ENCODE measurements at regions not wholly inside any gene's neighbourhood (a gene's known extent, or its start where the extent isn't known, plus 50 kb on each side); places are given as distances from the start of the nearest gene placed in this dataset.

- H3K27me3 ChIP-seq (ENCODE audit: insufficient read depth, low read length), result no peaks in the 10 kb centered on the region
- H3K9me3 ChIP-seq (ENCODE audit: low read depth, low read length), result no peaks in the 10 kb centered on the region
- H4K20me1 ChIP-seq (ENCODE audit: insufficient read depth, low read length), result no peaks in the 10 kb centered on the region
- H2AFZ ChIP-seq (ENCODE audit: low read length), result no peak overlapping the region
- H3K4me1 ChIP-seq (ENCODE audit: insufficient read depth, low read length), result no peaks in the 10 kb centered on the region
- H3K79me2 ChIP-seq (ENCODE audit: insufficient read depth, low read length), result no peaks in the 10 kb centered on the region
- no peak for DNase-seq (ENCODE audit: insufficient read length, low spot score, missing footprints)
- H3K36me3 ChIP-seq (ENCODE audit: insufficient read depth, low read length), result no peaks in the 10 kb centered on the region
- no peak overlapping the region for H3K27ac ChIP-seq (ENCODE audit: low read depth, low read length)
- H3K4me3 ChIP-seq (ENCODE audit: insufficient read depth, low read length), result no peak overlapping the region
- H3K4me2 ChIP-seq (ENCODE audit: insufficient read depth, low read length), result no peak overlapping the region
- TF ChIP-seq CTCF (IDR thresholded peaks at IDR 0.05; ENCODE audit: extremely low read depth, low read depth, low read length), result no peak
These were observed 556.3 kb downstream of the NUP35 start for GRCh38 chr2:183680573-183680972.

DNA sequence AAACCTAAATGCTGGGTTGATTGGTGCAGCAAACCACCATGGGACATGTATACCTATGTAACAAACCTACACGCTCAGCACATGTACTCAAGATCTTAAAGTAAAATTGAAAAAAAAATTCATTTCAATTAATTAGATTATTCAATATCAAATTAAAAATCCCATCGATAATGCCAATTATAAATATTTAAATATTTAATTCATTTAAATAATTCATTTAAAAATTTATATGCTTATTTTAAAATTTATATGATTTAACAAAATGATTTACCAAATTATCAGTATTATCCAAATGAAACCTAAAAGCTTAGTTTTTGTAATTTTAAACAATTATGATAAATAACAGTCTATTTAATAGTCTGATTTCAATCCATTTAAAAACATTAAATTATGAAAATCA is 560.4 kb downstream of the NUP35 start:
- H3K36me3 ChIP-seq (ENCODE audit: insufficient read depth, low read length), result no peaks in the 10 kb centered on the region
- TF ChIP-seq CTCF (IDR thresholded peaks at IDR 0.05; ENCODE audit: extremely low read depth, low read depth, low read length), result no peak

GRCh38 chr2:183696028-183696427 is 571.8 kb downstream of the NUP35 start:
- Histone ChIP-seq H3K79me2 (ENCODE audit: insufficient read depth, low read length) (no peaks in the 10 kb centered on the region), H3K9me3 (ENCODE audit: low read depth, low read length) (no peaks in the 10 kb centered on the region), H2AFZ (ENCODE audit: low read length) (no peak overlapping the region), H3K27ac (ENCODE audit: low read depth, low read length) (no peak overlapping the region), H3K4me2 (ENCODE audit: insufficient read depth, low read length) (no peak overlapping the region), H3K36me3 (ENCODE audit: insufficient read depth, low read length) (no peaks in the 10 kb centered on the region), H4K20me1 (ENCODE audit: insufficient read depth, low read length) (no peaks in the 10 kb centered on the region), H3K4me1 (ENCODE audit: insufficient read depth, low read length) (no peaks in the 10 kb centered on the region), H3K27me3 (ENCODE audit: insufficient read depth, low read length) (no peaks in the 10 kb centered on the region), H3K4me3 (ENCODE audit: insufficient read depth, low read length) (no peak overlapping the region)
- no peak for DNase-seq (ENCODE audit: insufficient read length, low spot score, missing footprints)
- no peak for TF ChIP-seq CTCF (IDR thresholded peaks at IDR 0.05; ENCODE audit: extremely low read depth, low read depth, low read length)

More for the DNA sequence above, 560.4 kb downstream of the NUP35 start:
- H3K79me2 ChIP-seq (ENCODE audit: insufficient read depth, low read length), result no peaks in the 10 kb centered on the region
- no peak for DNase-seq (ENCODE audit: insufficient read length, low spot score, missing footprints)
- no peak overlapping the region for H2AFZ ChIP-seq (ENCODE audit: low read length)
- H3K4me1 ChIP-seq (ENCODE audit: insufficient read depth, low read length), result no peaks in the 10 kb centered on the region
- no peak overlapping the region for H3K4me3 ChIP-seq (ENCODE audit: insufficient read depth, low read length)
- H3K27ac ChIP-seq (ENCODE audit: low read depth, low read length), result no peak overlapping the region
- H3K4me2 ChIP-seq (ENCODE audit: insufficient read depth, low read length), result no peak overlapping the region
- no peaks in the 10 kb centered on the region for H4K20me1 ChIP-seq (ENCODE audit: insufficient read depth, low read length)
- H3K27me3 ChIP-seq (ENCODE audit: insufficient read depth, low read length), result no peaks in the 10 kb centered on the region
- H3K9me3 ChIP-seq (ENCODE audit: low read depth, low read length), result no peaks in the 10 kb centered on the region

DNA sequence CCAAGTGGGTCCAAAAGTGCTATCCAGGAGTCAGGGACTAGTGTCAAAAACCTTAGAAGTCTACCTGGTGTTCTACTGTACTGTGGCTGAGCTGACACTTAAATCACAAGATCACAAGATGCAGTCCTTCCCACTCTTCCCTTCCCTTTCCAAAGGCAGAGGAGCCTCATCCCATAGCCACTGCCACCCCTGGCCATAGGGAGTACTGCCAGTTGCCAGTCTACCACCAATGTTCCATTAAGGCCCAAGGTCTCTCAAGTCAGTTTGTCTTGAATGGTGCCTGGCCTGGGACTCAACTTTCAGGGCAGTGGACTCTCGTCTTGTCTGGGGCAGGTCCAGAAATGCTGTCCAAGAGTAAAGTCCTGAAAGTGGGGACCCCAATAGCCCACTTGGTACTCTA is 585.6 kb downstream of the NUP35 start:
- TF ChIP-seq CTCF (IDR thresholded peaks at IDR 0.05; ENCODE audit: extremely low read depth, low read depth, low read length), result no peak
- Histone ChIP-seq H3K79me2 (ENCODE audit: insufficient read depth, low read length) (no peaks in the 10 kb centered on the region), H3K9me3 (ENCODE audit: low read depth, low read length) (peaks cover 2% of the 10 kb centered on the region), H3K4me3 (ENCODE audit: insufficient read depth, low read length) (no peak overlapping the region), H3K27ac (ENCODE audit: low read depth, low read length) (no peak overlapping the region), H4K20me1 (ENCODE audit: insufficient read depth, low read length) (no peaks in the 10 kb centered on the region), H3K4me1 (ENCODE audit: insufficient read depth, low read length) (no peaks in the 10 kb centered on the region), H3K27me3 (ENCODE audit: insufficient read depth, low read length) (no peaks in the 10 kb centered on the region), H3K36me3 (ENCODE audit: insufficient read depth, low read length) (no peaks in the 10 kb centered on the region), H3K4me2 (ENCODE audit: insufficient read depth, low read length) (no peak overlapping the region), H2AFZ (ENCODE audit: low read length) (no peak overlapping the region)
- DNase-seq (ENCODE audit: insufficient read length, low spot score, missing footprints), result no peak

Measured in osteoblast (primary cell).